HG03103 (cell line): ENCODE measurements at regions not wholly inside any gene's neighbourhood (a gene's known extent, or its start where the extent isn't known, plus 50 kb on each side); places are given as distances from the start of the nearest gene placed in this dataset.
"Not testable (repeated sequence)": the region's sequence is repeated elsewhere in the genome, so short reads cannot be mapped to it uniquely, and the experiment has no call there.

Experiments
- ATAC-seq: cut with Tn5 transposase; IDR thresholded peaks from one replicate; pipeline ENCODE4 v1.9.1; 2021; ENCODE audit warnings: low read depth; ENCODE audit not compliant: unreplicated experiment

DNA sequence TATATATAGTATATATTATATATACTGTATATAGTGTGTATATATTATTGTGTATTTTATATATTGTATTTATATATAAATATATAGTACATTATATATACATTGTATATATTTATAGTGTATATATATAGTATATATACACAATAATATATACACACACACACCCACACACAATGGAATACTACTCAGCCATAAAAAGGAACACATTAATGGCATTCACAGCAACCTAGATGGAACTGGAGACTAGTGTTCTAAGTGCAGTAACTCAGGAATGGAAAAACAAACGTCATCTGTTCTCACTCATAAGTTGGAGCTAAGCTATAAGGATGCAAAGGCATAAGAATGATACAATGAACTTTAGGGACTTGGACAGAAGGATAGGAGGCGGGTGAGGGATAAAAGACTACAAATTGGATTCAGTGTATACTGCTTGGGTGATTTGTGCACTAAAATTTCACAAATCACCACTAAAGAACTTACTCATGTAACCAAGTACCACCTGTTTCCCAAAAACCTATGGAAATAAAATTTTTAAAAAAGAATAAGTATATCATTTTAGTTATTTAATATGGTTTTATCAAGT, 201.9 kb upstream of the CDH11 start:
- ATAC-seq = no peak

DNA sequence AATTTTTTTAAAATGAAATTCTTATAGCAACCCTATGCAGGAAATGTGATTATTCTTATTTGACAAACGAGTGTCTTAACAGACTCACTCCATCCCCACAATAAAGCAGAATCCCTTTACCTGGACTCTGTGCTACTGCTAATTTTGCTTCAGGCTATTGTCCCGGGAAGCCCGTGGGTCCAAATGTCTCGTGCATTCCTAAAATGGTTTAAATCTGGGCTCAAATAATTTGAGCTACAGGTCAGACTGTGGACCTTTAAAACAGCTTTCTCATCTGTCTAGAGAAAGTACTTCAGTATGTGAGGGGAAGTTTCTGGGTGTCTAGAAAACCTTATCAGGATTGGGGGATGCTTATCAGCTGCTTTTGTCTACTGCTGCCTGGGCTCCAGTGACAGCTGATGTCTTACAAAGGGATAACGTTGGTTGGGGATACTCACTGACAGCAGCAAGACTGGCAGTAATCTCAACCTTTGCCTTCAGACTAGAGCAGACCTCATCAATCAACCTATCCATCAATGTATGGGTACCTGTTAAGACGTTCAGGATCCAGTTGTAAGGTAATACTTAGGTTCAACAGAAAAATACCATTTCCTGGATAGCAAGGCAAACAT, 197.9 kb upstream of the CDH11 start:
- no peak for ATAC-seq

DNA sequence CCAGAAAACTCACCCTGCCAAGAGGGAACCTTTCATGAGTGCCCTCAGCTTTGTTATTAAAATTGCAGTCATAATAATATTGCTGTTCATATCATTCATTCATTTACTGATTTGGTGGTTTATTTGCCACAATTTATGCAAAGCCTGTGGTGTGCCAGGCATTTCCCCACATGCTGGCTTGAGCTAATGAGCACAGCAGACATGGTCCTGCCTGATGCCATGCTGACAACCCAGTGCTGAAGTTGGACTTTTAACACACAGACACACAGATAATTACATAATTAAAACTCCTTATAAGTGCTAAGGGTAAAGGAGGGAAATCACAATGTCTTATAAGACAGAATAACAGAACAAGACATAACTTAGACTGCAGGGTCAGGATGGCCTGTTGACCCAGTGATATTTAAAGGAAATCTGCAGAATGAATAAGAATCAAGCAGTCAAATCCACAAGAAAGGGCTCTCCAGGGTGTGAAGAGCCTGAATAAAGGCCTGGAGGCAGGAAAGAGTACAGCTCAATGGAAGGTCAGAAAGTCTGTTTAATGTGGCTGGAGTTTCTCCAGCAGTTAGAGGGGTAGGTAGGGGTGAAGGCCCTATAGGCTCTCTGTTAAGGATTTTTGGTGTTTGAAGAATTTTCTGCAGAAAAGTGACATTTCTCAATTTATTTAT, 196.9 kb upstream of the CDH11 start:
- ATAC-seq = no peak

DNA sequence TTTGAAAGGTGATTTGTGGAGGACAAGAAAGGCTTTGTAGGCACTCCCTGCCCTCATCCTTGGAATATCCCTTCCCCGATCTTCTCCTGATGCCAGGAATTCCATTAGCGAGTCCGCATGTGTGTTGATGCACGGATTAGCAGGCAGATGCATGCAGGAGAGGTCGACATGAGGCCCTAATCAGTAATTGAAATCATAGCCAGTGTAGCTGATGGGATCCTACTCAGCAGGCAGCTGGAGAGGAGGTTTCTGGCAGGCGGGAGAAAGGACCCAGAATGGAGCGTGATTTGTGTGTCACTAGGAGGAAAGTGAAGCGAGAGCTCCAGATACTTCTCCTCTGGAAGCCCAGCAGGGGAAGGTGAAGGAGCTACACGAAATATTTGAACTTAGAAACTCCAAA, 196.3 kb upstream of the CDH11 start:
- ATAC-seq = no peak

DNA sequence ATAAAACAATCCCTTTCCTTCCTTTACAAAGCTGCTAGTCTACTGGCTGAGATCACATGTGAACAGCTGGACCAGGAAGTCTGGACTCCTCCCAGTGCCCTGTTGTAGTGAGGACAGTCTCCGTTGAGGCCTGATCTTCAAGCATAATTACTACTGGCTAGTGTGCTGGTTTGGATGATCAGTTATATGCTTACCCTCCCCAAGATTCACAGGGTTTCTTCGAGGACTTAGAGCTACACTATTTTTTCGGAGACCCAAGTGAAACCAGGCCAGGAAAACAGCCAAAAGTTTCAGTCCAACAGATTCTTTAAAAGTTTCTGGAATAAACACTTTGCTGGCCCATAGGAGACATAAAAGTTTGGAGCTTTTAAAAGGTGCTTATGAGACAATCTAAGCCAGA, 194.9 kb upstream of the CDH11 start:
- no peak for ATAC-seq

DNA sequence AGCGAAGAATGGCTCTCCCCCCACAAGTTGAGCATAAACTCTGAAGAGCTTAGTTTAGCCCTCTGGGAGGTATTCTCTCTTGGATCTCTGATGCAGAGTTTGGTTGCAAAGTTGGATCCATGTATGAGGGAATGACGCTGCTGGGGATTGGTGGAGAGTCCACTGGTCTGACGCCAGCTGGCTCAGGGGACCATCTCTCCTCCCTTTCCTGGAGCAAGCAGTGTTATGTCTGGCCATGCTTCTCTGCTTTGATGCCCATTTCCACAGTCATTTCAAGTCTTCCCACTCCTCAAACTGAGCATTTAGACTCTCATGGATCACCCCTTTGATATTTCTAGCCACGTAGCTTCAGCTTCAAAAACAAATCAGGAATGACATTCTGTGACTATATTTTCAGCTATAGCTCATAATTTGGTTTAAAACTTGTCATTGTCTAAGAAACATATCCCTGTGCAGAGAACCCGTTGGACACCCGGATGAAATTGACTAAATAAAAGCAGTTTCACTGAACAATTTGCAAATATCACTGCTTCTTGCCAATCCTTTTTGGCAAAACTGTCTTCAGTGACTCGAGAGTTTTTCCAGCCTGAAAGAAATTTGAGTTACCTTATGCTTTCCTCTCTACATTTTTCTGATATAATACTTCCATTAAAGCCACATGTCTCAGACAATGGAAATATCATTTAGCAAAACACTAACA, 193.4 kb upstream of the CDH11 start:
- no peak for ATAC-seq

DNA sequence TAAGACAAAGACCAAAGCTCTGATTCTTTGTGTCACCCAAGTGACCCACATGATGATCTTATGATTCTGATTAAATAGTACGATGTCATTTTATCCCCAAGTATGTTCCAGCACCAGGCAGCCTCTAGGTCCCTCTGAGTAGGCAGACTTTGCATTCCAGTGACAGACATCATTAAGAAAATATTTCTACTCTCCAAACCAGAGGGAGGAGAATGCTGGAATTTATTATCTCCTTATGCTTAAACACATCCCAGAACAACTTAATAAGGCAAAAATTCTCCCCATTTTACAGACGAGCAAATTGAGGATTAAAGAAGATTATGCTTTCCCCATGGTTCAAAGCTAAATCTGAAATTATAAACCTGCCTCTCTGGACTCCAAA, 192.8 kb upstream of the CDH11 start:
- no peak for ATAC-seq

DNA sequence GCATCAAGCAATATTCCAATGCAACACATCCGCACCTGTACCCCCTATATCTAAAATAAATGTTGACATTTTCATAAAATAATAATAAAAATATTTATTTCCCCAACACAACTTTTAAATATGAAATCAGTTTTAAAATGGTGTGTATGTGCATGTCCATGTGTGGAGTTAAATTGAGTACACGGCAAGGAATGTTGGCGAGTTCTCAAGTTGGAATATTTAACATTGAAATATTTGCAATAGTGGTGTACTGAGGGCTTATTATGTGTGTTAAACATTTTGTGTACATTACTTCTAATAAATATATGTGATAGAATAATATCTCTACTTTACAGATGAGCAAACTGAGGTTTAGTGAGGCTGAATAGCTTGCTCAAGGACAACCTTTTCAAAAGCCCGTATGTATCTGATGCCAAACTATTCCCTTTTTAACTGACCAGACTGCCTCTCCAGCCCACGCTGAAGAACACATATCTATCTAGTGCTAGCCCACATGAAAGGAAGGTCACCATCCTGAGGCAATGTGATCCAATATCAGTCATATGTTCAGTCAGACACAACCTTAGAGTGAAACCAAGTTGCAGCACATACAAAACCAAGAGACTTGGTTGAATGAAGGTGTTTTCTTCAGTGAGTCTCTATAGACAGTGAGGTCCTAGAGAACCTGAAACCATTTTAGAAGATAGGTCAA, 192.2 kb upstream of the CDH11 start:
- no peak for ATAC-seq

DNA sequence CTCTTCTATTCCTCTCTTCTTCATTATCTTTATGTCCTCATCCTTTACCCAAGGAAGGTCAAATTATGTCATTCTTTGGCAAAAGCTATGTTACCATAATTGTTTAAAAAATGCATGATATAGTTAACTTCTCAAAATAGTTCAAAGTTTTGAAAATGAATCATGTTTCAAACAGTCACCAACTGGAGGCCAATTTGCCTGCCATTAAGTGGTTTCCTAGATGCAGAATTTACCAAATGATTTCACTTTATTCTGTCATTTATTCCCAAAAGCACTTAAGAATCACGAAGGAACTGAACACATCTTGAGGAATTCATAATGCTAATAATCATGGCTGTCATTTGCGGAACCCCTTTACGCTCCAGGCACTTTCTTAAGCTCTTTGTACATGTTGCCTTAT, 190.9 kb upstream of the CDH11 start:
- ATAC-seq = no peak

DNA sequence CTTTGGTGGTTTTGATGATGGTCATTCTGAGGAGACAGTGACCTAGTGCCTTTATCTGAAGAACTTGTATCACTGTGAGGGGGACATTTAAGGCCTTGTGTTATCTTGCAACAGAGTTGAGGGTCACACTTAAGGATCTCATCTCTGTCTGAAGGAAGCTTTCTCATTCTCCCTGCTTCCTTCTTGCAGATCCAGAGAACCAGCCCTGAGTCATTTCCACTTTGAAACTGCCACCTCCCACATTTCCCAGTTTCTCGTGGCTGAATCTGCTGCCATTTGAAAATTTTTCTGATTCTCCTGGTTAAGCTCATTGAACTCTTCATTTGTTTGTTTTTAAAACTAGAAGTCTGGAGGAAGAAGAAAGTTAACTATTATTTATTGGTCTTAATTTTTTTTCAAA, 190.2 kb upstream of the CDH11 start:
- no peak for ATAC-seq

DNA sequence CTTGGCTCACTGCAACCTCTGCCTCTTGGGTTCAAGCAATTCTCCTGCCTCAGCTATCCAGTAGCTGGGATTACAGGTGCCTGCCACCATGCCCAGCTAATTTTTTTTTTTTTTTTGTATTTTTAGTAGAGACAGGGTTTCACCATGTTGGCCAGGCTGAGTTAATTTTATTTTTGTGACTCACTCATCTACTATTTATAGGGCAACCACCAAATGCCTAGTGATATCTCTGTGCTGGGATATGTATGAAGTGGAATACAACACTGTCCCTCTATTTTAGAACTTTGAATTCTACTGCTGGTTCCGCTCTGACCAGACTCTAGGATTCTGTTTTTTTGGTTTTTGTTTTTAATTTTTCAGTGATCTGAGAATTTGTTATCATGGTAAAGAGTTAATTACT, 188.6 kb upstream of the CDH11 start:
- ATAC-seq = not testable (repeated sequence)

DNA sequence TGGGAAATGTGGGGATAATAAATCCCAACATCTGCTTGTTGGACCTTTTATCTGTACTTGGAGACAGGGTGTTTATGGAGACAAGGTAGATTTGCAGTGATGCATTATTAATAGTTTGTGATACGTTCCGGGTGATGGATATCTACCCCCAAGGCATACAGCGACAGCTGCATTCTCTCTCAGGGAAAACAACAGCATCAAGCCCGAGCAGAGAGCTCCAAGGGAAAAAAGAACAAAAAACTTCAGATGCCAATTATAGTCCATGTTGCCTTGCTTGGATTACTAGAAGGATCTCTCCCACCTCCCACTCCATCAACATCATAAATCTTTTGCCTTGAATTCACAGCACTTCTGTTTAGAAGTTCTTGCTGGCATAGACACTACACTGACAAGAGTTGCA, 187.5 kb upstream of the CDH11 start:
- no peak for ATAC-seq

DNA sequence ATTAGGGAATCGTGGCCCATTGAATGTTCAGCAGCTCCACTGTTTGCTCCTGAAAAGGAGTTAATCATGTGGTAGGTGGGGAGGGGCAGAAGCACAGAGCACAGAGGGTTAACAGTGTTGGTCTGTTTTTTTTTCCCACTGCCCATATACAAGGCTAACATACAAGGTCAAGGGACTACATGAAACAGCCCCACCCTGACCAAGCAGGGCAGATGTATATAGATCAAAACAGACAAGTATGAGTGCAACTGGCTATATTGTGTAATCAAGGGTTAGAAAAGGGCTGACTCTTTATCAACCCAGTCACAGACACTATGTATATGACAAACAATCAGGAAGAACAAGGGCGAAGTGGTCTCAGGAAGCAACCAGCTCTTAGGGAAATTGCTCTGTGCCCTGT, 186.6 kb upstream of the CDH11 start:
- no peak for ATAC-seq

DNA sequence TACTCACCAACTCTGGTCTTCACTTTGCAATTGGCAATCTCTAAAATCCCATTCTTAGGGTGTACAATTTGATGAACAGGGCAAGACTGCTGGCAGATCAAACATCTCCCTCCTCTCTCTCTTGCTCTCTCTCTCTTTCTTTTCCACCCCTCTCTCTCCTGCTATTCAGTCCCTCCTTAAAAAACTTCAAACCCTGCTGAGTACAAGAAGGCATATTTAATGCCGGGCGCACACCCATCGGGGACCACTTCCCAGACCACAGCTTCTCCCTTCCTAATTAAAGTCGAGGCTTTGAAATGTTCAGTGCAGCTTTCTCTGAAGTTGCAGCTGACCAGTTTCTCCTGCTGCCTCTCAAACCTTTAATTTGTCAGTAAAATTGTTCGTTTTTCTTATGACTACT, 185.4 kb upstream of the CDH11 start:
- ATAC-seq = no peak

DNA sequence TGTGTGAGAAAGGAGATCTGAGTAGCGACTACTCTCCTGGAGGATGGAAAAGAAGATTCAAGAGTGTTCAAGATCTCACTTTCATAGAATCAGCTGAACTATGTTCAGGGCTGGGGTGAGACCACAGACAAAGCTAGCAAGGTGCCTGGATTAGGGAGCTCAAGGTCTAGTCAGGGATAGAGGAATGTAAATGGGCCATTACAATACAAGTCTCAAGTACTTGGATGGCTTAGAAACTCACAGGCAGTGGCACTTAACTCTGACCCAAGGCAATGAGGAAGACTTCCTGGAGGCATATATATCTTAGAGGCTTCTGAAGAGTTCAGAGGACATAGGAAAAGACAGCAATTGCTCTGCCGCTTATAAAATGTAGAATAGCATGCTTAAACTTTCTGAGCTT, 184.9 kb upstream of the CDH11 start:
- no peak for ATAC-seq

DNA sequence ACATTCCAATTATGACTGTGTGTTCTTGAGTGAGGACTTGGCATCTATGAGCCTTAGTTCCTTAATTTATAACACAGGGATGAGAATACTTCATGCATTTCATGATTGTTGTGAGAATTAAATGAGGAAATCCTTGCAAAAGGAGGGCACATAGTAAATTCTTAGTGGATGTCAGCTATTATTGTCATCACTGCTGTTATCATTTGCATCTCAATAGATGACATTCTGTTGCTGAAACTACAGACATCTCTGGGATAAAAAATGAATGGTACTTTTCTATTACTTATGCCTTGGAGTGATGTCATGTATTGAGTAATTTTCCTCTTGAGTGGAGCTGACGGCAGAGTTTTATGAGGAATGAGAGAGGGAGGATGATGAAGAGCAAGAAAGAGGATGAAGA, 184.4 kb upstream of the CDH11 start:
- ATAC-seq = no peak

DNA sequence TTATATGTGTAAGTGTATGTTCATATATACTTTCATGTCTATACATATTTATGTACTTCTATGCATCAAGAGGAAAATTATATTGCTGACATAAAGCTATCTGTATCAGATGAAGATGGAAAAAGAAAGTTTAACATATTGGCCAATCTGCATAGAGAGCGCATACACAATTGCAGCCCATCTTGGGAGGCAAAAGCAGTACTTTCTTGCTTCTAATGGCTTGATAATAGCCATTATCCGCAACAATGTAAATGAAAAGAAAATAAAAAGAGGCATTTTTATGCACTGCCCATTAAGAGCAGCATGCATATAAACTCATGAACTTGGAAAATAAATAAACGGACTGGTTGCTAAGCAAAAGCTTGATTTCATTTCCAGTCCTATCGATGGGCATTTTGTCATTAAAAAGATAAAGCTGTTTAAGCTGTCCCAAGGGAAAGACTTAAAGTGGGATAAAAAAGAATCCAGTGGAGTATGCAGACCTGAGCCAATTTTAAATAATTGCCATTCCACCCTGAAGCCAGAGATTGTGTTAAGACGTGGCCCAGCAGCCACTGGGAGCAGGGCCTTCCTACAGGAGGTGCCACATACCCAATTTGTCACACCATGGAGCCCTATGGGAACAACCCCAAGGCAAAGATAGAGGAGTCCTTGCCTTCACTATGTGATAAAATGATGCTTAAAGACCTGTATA, 183.6 kb upstream of the CDH11 start:
- ATAC-seq = no peak

DNA sequence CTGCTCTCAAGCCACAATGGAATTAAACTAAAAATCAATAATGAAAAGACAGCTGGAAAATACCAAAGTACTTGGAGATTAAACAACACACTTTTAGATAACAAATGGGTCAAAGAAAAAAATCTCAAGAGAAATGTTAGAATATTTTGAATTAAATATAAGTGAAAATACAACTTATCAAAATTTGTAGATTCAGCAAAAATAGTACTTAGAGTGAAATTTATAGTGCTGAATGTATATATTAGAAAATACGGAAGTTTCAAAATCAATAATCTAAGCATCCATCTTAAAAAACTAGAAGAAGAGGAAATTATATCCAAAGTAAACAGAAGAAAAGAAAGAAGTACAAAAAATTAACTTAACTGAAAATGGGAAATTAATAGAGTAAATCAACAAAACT, 179.2 kb upstream of the CDH11 start:
- no peak for ATAC-seq

DNA sequence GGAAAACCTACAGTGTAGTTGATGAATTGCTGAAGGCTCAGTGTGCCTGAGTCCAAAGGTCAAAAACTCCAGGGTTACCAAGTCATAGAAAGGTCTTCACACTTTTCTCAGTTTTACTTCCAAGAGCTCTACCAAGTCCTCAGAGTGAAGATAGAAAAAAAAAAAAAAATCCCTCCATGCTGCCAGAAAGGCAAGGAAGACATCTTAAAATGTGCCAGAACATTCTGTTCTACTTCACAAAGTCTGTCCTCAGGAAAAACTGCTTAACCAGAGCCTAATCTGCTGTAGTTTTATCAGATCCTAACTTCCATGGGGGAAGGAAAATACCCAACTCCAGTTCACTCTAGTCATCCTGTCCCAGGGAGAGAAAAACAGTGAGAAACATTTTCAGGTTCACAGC, 175.6 kb upstream of the CDH11 start:
- no peak for ATAC-seq

DNA sequence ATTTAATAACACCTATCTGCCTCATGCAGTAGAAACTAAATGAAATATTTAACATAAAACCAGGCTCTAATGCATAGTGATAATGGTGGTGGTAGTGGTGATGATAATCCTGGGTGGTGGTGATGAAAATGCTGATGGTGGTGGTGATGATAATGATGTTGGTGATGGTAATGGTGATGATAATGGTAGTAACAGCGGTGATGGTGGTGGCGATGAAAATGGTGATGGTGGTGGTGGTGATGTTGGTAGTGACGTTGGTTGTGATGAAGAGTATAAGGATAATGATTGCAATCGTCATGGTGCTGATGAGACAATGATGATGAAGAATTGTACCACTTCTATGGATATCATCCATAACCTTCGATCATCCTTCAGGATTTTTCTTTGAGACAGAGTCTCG, 173.7 kb upstream of the CDH11 start:
- ATAC-seq = no peak

DNA sequence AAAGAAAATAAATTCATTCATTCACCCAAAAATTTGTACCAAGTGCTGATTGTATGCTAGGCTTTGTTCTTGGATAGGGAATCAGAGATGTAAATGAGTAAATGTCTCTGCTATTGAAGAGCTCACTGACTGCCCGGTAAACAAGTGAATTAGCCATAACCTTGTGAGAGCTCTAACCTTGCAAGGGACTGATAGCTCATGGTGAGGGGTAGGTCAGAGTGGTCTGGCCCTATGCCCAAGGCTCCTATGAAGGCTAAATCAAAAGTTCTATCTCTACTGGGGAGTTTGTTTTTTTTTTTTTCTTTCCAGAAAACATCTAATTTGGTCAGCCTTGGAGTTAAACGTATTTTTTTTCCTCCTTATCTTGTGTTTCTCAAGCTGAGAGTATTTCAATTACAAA, 172.8 kb upstream of the CDH11 start:
- no peak for ATAC-seq
